Activated T-cell treated with anti-CD3 and anti-CD28 coated beads, Interleukin-2, amount 50 U/mL, for 4 hours (primary cell): ENCODE measurements at regions not wholly inside any gene's neighbourhood (a gene's known extent, or its start where the extent isn't known, plus 50 kb on each side); places are given as distances from the start of the nearest gene placed in this dataset.
A peak's percentile ranks its signal among the peaks of the same experiment; 100 is the strongest.

Experiments
- ATAC-seq, 2 donors: fragments of 200-7000 bp; cut with Tn5 transposase; one replicate each; pipeline ENCODE4 v1.10.0; 2021
- DNase-seq: peaks from one replicate; pipeline ENCODE4 v3.0.0-alpha.2; 2020
- H3K27me3 Mint-ChIP-seq: one replicate; pipeline ENCODE4 v1.8.0; 2021; ENCODE audit warnings: low read depth, mixed read lengths
- H3K36me3 Mint-ChIP-seq: one replicate; pipeline ENCODE4 v1.8.0; 2022; ENCODE audit warnings: mixed read lengths; ENCODE audit not compliant: insufficient read depth
- H3K4me1 Mint-ChIP-seq: one replicate; pipeline ENCODE4 v1.8.0; 2021; ENCODE audit warnings: low read depth, mixed read lengths
- H3K4me3 Mint-ChIP-seq: one replicate; pipeline ENCODE4 v1.8.0; 2021; ENCODE audit warnings: mild to moderate bottlenecking, moderate library complexity, mixed read lengths
- H3K9me3 Mint-ChIP-seq: one replicate; pipeline ENCODE4 v1.8.0; 2021; ENCODE audit warnings: mixed read lengths

- H3K27me3 Mint-ChIP-seq, result no peaks in the 10 kb centered on the region
Measured at GRCh38 chrY:21253455-21254248, 257.5 kb upstream of the RBMY1B start.

GRCh38 chrY:21254476-21254875 is 256.7 kb upstream of the RBMY1B start:
- ATAC-seq (no peak), DNase-seq (no peak)
- H3K27me3 Mint-ChIP-seq, result no peaks in the 10 kb centered on the region
- peak overlapping the region; percentile 79 for H3K4me3 Mint-ChIP-seq
- H3K4me1 Mint-ChIP-seq, result peaks cover 45% of the 10 kb centered on the region
- H3K9me3 Mint-ChIP-seq, result no peaks in the 10 kb centered on the region
- H3K36me3 Mint-ChIP-seq, result no peaks in the 10 kb centered on the region

More at GRCh38 chrY:21253455-21254248, 257.5 kb upstream of the RBMY1B start:
- DNase-seq (no peak), ATAC-seq (no peak)
- H3K4me1 Mint-ChIP-seq, result peaks cover 53% of the 10 kb centered on the region
- no peaks in the 10 kb centered on the region for H3K36me3 Mint-ChIP-seq
- H3K9me3 Mint-ChIP-seq, result no peaks in the 10 kb centered on the region
- peak overlapping the region; percentile 47 for H3K4me3 Mint-ChIP-seq

GRCh38 chrY:21256820-21257219 is 254.3 kb upstream of the RBMY1B start:
- Mint-ChIP-seq H3K4me3 (peak overlapping the region; percentile 68), H3K4me1 (peaks cover 44% of the 10 kb centered on the region), H3K36me3 (no peaks in the 10 kb centered on the region), H3K27me3 (no peaks in the 10 kb centered on the region), H3K9me3 (no peaks in the 10 kb centered on the region)
- ATAC-seq (peak in 1 of 2 donors; percentile 82), DNase-seq (no peak)

DNA sequence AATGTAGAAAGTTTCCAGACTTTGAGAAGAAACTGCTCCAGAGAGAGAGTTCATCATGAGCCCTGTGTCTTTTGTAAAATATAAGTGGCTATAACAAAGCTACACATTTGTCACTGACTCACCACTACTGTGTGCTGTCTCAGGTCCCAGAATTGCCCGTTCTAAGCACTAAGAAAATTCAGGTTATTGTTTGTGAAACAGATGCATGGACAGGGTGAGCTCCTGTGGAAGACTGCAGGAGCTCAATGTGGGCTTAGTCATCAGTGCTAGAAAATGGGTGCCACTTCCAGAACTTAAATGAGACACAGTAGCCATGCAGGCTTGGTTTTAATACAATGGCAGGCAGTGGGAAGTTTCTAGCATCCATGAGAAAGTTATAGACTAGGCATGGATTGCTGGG is 251.4 kb upstream of the RBMY1B start:
- H3K4me1 Mint-ChIP-seq, result peaks cover 33% of the 10 kb centered on the region
- H3K36me3 Mint-ChIP-seq, result no peaks in the 10 kb centered on the region
- H3K27me3 Mint-ChIP-seq, result no peaks in the 10 kb centered on the region
- no peak overlapping the region for H3K4me3 Mint-ChIP-seq
- peak in 1 of 2 donors; percentile 77 for ATAC-seq
- H3K9me3 Mint-ChIP-seq, result no peaks in the 10 kb centered on the region
- no peak for DNase-seq

DNA sequence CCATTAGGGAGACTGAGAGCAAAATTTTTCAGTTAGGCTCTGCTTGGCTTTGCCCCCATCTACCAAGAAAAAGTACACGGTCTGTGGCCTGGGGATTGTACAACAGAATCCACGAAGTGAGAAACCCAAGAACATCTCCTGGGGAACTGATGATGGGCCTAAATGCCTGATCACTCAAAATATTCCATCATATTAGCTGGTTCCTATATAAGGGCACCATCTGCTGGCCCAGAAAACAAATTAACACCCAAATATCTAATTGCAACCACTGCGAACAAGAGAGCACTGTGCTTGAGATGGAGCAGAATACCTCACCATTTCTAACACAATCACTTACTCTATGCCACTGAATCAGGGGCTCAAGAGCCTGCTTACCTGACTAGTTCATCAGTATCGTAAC is 250.8 kb upstream of the RBMY1B start:
- H3K9me3 Mint-ChIP-seq, result no peaks in the 10 kb centered on the region
- H3K4me3 Mint-ChIP-seq, result no peak overlapping the region
- DNase-seq (no peak), ATAC-seq (no peak)
- H3K36me3 Mint-ChIP-seq, result no peaks in the 10 kb centered on the region
- no peaks in the 10 kb centered on the region for H3K27me3 Mint-ChIP-seq
- peaks cover 30% of the 10 kb centered on the region for H3K4me1 Mint-ChIP-seq

- ATAC-seq (no peak), DNase-seq (no peak)
- Mint-ChIP-seq H3K4me1 (peaks cover 29% of the 10 kb centered on the region), H3K27me3 (no peaks in the 10 kb centered on the region), H3K4me3 (no peak overlapping the region), H3K9me3 (no peaks in the 10 kb centered on the region), H3K36me3 (no peaks in the 10 kb centered on the region)
Measured at GRCh38 chrY:21261158-21261557, 250.0 kb upstream of the RBMY1B start.

DNA sequence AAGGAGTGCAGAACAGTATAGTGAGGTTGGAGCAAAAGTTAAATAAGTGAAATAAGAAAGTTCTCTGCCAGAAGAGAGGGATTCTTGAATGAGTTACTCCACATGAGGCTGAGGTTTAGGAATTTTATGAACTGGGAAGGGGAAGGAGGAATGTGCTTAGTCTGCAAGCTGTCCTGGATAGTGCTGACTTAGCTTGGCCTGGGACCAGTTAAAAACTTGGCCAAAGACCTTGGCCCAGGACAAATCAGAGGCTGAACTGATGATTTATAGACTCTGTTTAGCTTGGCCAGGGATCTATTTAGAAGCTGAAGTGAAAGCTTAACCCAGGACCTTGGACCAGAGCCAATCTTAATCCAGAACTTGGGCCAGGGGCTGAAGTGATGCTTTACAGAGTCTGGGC is 244.4 kb upstream of the RBMY1B start:
- ATAC-seq (no peak), DNase-seq (no peak)
- H3K4me1 Mint-ChIP-seq, result peaks cover 2% of the 10 kb centered on the region
- no peaks in the 10 kb centered on the region for H3K9me3 Mint-ChIP-seq
- H3K36me3 Mint-ChIP-seq, result no peaks in the 10 kb centered on the region
- no peaks in the 10 kb centered on the region for H3K27me3 Mint-ChIP-seq
- H3K4me3 Mint-ChIP-seq, result no peak overlapping the region

GRCh38 chrY:21267164-21267563 is 244.0 kb upstream of the RBMY1B start:
- Mint-ChIP-seq H3K27me3 (no peaks in the 10 kb centered on the region), H3K4me3 (no peak overlapping the region), H3K4me1 (no peaks in the 10 kb centered on the region), H3K9me3 (no peaks in the 10 kb centered on the region), H3K36me3 (no peaks in the 10 kb centered on the region)
- no peak for DNase-seq
- no peak for ATAC-seq

GRCh38 chrY:21287769-21288168 is 223.4 kb upstream of the RBMY1B start:
- no peak for DNase-seq
- peaks cover 2% of the 10 kb centered on the region for H3K4me1 Mint-ChIP-seq
- H3K27me3 Mint-ChIP-seq, result no peaks in the 10 kb centered on the region
- no peaks in the 10 kb centered on the region for H3K36me3 Mint-ChIP-seq
- no peak overlapping the region for H3K4me3 Mint-ChIP-seq
- ATAC-seq, result no peak
- H3K9me3 Mint-ChIP-seq, result no peaks in the 10 kb centered on the region

- Mint-ChIP-seq H3K27me3 (no peaks in the 10 kb centered on the region), H3K9me3 (no peaks in the 10 kb centered on the region), H3K4me1 (peaks cover 2% of the 10 kb centered on the region), H3K36me3 (no peaks in the 10 kb centered on the region), H3K4me3 (no peak overlapping the region)
- DNase-seq, result no peak
- ATAC-seq, result no peak
Measured at GRCh38 chrY:21288908-21289307, 222.2 kb upstream of the RBMY1B start.

DNA sequence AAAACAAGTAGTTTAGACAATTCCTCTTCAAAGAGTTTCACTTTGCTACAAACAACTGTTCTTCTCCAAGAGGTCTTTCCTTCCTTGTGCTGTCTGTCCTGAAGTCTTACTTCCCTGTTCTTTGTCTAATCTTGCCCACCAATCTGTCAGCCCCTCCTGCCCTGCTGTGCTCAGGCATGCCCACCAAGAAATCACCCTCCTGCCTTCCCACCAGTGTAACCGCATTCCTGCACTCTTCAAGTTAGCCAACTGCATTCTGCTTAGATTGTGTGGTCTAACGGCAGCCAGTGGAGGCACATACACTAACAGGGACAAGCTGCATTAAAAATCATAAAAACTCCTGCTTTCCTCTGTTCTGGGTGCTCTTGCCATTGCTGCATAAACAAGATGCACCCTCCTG is 215.9 kb upstream of the RBMY1B start:
- peaks cover 2% of the 10 kb centered on the region for H3K36me3 Mint-ChIP-seq

GRCh38 chrY:21302278-21302677 is 208.9 kb upstream of the RBMY1B start:
- Mint-ChIP-seq H3K4me3 (no peak overlapping the region), H3K9me3 (no peaks in the 10 kb centered on the region), H3K4me1 (no peaks in the 10 kb centered on the region), H3K27me3 (no peaks in the 10 kb centered on the region), H3K36me3 (no peaks in the 10 kb centered on the region)
- DNase-seq (no peak), ATAC-seq (no peak)

More for the DNA sequence above, 215.9 kb upstream of the RBMY1B start:
- H3K9me3 Mint-ChIP-seq, result peaks cover 5% of the 10 kb centered on the region
- DNase-seq (no peak), ATAC-seq (no peak)
- no peaks in the 10 kb centered on the region for H3K27me3 Mint-ChIP-seq
- no peak overlapping the region for H3K4me3 Mint-ChIP-seq
- H3K4me1 Mint-ChIP-seq, result no peaks in the 10 kb centered on the region

DNA sequence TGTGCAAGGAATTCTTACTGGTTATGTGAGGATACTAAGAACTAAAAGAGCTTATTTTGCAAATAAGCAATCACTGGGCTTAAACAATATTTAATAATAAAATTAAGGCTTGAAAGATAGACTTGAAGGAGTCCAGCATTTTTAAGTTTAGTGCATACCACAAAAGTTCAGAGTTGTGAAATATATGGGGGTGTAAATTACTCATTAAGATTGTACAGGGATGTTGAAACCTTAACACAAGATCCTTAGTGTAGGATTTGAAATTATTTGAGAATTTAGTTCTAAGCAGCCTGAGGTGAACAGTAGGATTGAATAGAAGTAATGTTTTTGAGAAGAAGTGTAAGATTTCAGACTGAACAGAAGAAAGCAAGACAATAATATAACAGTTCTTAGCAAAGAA is 195.8 kb upstream of the RBMY1B start:
- Mint-ChIP-seq H3K27me3 (no peaks in the 10 kb centered on the region), H3K9me3 (no peaks in the 10 kb centered on the region), H3K36me3 (no peaks in the 10 kb centered on the region), H3K4me1 (no peaks in the 10 kb centered on the region), H3K4me3 (no peak overlapping the region)
- no peak for DNase-seq
- ATAC-seq, result no peak
